EH (cell line): ENCODE measurements at regions not wholly inside any gene's neighbourhood (a gene's known extent, or its start where the extent isn't known, plus 50 kb on each side); places are given as distances from the start of the nearest gene placed in this dataset.
"Not testable (repeated sequence)": the region's sequence is repeated elsewhere in the genome, so short reads cannot be mapped to it uniquely, and the experiment has no call there.

Experiments
- DNase-seq: peaks from one replicate; pipeline ENCODE4 v3.0.0-alpha.2; 2015; ENCODE audit warnings: low read depth

- DNase-seq: no peak
Measured at GRCh38 chr16:64724339-64724738, 397.5 kb downstream of the CDH11 start.

GRCh38 chr16:64718486-64718885 is 403.4 kb downstream of the CDH11 start:
- no peak for DNase-seq

GRCh38 chr16:64717871-64718270 is 404.0 kb downstream of the CDH11 start:
- DNase-seq: no peak

- no peak for DNase-seq
Measured at GRCh38 chr16:64715624-64716023, 406.2 kb downstream of the CDH11 start.

- peak; percentile 34 for DNase-seq
Measured at GRCh38 chr16:64712026-64712425, 409.8 kb downstream of the CDH11 start.

- peak; percentile 1 for DNase-seq
Measured at GRCh38 chr16:64711596-64711995, 410.3 kb downstream of the CDH11 start.

- peak; percentile 84 for DNase-seq
Measured at GRCh38 chr16:64711026-64711425, 410.8 kb downstream of the CDH11 start.

- peak; percentile 93 for DNase-seq
Measured at GRCh38 chr16:64705443-64705842, 416.4 kb downstream of the CDH11 start.

GRCh38 chr16:64704386-64704785 is 417.5 kb downstream of the CDH11 start:
- no peak for DNase-seq

- DNase-seq: no peak
Measured at GRCh38 chr16:64702415-64702814, 419.4 kb downstream of the CDH11 start.

- DNase-seq: no peak
Measured at GRCh38 chr16:64700628-64701027, 421.2 kb downstream of the CDH11 start.

- DNase-seq: peak; percentile 31
Measured at GRCh38 chr16:64696866-64697265, 425.0 kb downstream of the CDH11 start.

- no peak for DNase-seq
Measured at GRCh38 chr16:64695684-64696083, 426.2 kb downstream of the CDH11 start.

- no peak for DNase-seq
Measured at GRCh38 chr16:64693946-64694345, 427.9 kb downstream of the CDH11 start.

- peak; percentile 3 for DNase-seq
Measured at GRCh38 chr16:64687786-64688185, 434.1 kb downstream of the CDH11 start.

GRCh38 chr16:64687123-64687522 is 434.7 kb downstream of the CDH11 start:
- no peak for DNase-seq

- no peak for DNase-seq
Measured at GRCh38 chr16:64679976-64680690, 441.7 kb downstream of the CDH11 start.

GRCh38 chr16:64669573-64669972 is 452.3 kb downstream of the CDH11 start:
- no peak for DNase-seq

GRCh38 chr16:64667334-64667877 is 454.5 kb downstream of the CDH11 start:
- DNase-seq: no peak

- DNase-seq: not testable (repeated sequence)
Measured at GRCh38 chr16:64662312-64662711, 459.6 kb downstream of the CDH11 start.

GRCh38 chr16:64659866-64660265 is 462.0 kb downstream of the CDH11 start:
- DNase-seq: no peak

GRCh38 chr16:64657316-64658011 is 464.4 kb downstream of the CDH11 start:
- peak; percentile 60 for DNase-seq

- peak; percentile 6 for DNase-seq
Measured at GRCh38 chr16:64656471-64656870, 465.4 kb downstream of the CDH11 start.
